ENCODE measurements at regions not wholly inside any gene's neighbourhood (a gene's known extent, or its start where the extent isn't known, plus 50 kb on each side); places are given as distances from the start of the nearest gene placed in this dataset.

DNA sequence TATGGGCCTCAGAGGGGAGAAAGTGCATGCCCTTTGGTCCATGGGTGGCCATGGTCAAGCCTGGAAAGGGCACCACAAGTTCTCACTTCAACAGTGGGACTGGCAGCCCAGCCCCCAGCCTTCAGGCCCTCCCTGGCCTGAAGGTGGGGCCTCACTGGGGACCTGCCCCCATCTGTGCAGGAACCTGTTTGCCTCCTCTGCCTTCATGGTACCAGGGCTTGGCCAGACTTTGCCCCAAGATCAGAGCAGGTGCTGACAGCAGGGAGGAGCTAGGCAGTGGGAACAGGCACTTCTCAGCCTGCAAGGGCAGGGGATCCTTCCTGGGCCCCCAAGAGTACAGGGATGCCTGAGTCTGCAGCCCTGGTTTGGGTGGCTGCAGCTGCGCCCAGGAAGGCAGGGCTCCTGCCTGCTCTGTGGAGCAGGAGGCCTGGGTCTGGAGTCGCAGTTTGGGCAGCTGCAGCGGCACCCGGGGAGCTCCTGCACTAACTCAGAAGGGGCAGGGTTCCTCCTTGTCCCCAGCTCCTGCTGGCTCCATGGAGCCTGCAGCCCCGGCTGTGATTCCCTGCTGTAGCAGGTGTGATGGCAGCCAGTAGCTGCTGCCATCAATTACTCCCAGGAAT lies 460.1 kb upstream of the NCAM2 start:
- TF ChIP-seq, protein P1, sequence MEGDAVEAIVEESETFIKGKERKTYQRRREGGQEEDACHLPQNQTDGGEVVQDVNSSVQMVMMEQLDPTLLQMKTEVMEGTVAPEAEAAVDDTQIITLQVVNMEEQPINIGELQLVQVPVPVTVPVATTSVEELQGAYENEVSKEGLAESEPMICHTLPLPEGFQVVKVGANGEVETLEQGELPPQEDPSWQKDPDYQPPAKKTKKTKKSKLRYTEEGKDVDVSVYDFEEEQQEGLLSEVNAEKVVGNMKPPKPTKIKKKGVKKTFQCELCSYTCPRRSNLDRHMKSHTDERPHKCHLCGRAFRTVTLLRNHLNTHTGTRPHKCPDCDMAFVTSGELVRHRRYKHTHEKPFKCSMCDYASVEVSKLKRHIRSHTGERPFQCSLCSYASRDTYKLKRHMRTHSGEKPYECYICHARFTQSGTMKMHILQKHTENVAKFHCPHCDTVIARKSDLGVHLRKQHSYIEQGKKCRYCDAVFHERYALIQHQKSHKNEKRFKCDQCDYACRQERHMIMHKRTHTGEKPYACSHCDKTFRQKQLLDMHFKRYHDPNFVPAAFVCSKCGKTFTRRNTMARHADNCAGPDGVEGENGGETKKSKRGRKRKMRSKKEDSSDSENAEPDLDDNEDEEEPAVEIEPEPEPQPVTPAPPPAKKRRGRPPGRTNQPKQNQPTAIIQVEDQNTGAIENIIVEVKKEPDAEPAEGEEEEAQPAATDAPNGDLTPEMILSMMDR (IDR thresholded peaks at IDR 0.05; ENCODE audit: insufficient read depth, low read length, poor library complexity, severe bottlenecking): no peak
- Histone ChIP-seq H3K4me3 (replicated peaks; ENCODE audit: low read depth, low read length) (no peak overlapping the region), H3K27me3 (replicated peaks; ENCODE audit: control insufficient read depth, insufficient read depth, low read length) (no peaks in the 10 kb centered on the region), H3K36me3 (ENCODE audit: control insufficient read depth, insufficient read depth, low read length) (no peaks in the 10 kb centered on the region)
- DNase-seq (ENCODE audit: extremely low read depth, insufficient read length): no peak

DNA sequence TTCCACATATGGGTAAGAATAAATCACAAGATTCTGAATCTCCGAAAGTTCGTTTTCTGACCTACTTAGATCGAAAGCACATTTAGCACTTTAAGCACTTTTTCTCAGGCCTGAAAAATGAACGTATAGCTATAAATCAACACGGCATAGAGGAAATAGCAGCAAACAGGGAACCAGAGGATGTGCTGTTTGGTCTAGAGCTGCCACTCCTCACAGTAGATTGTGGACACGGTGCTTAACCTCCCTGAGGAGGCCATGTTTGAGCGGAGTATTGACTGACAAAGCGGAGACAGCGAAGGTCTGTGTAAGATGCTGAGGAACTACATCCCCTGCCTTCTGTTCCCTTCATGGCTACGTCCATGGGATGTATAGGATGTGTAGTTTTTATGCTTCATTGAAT lies 452.8 kb upstream of the NCAM2 start:
- TF ChIP-seq, protein P1 (IDR thresholded peaks at IDR 0.05; ENCODE audit: insufficient read depth, low read length, poor library complexity, severe bottlenecking): no peak
- no peaks in the 10 kb centered on the region for H3K36me3 ChIP-seq (ENCODE audit: control insufficient read depth, insufficient read depth, low read length)
- H3K4me3 ChIP-seq (replicated peaks; ENCODE audit: low read depth, low read length): no peak overlapping the region
- no peaks in the 10 kb centered on the region for H3K27me3 ChIP-seq (replicated peaks; ENCODE audit: control insufficient read depth, insufficient read depth, low read length)
- no peak for DNase-seq (ENCODE audit: extremely low read depth, insufficient read length)

DNA sequence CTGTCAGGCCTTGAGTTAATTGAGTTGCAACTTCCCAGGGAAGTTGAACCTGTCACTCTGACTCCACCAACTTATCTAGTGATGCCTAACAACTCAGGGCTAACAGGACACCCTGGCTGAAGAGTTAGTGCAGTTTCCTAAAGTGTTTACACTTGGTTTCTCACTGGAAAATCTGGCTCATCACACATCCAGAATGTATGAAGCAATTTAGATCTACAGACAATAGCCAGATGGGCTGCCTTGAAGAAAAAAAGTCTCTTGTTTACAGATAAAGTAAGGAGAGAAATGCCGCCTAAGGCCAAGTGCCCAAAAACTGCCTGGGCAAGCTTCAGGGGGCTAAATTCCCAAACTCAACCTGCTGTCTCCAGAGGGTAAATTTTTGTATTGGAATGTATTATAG lies 446.3 kb upstream of the NCAM2 start:
- TF ChIP-seq, protein P1 (IDR thresholded peaks at IDR 0.05; ENCODE audit: insufficient read depth, low read length, poor library complexity, severe bottlenecking): no peak
- no peaks in the 10 kb centered on the region for H3K27me3 ChIP-seq (replicated peaks; ENCODE audit: control insufficient read depth, insufficient read depth, low read length)
- no peak for DNase-seq (ENCODE audit: extremely low read depth, insufficient read length)
- no peaks in the 10 kb centered on the region for H3K36me3 ChIP-seq (ENCODE audit: control insufficient read depth, insufficient read depth, low read length)
- H3K4me3 ChIP-seq (replicated peaks; ENCODE audit: low read depth, low read length): no peak overlapping the region

DNA sequence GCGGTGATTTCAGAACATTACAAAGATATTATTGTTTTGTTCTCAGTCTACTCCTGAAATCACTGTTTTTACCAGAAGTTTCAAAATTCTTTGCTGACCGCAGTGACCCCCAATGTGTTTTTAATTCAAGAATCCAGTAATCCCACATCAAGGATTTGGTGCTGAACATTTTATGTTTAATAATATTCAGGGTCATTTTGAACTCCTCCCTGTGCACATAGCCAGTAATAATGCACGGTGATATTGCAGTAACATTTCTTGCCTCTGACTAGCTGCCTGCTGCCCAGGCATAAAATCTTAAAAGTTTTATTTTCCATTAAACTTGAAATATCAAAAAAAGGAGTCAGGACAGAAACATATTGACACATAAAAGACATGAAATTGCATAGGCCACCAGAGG lies 443.4 kb upstream of the NCAM2 start:
- no peaks in the 10 kb centered on the region for H3K27me3 ChIP-seq (replicated peaks; ENCODE audit: control insufficient read depth, insufficient read depth, low read length)
- no peaks in the 10 kb centered on the region for H3K36me3 ChIP-seq (ENCODE audit: control insufficient read depth, insufficient read depth, low read length)
- no peak overlapping the region for H3K4me3 ChIP-seq (replicated peaks; ENCODE audit: low read depth, low read length)
- no peak for DNase-seq (ENCODE audit: extremely low read depth, insufficient read length)
- TF ChIP-seq, protein P1 (IDR thresholded peaks at IDR 0.05; ENCODE audit: insufficient read depth, low read length, poor library complexity, severe bottlenecking): no peak

DNA sequence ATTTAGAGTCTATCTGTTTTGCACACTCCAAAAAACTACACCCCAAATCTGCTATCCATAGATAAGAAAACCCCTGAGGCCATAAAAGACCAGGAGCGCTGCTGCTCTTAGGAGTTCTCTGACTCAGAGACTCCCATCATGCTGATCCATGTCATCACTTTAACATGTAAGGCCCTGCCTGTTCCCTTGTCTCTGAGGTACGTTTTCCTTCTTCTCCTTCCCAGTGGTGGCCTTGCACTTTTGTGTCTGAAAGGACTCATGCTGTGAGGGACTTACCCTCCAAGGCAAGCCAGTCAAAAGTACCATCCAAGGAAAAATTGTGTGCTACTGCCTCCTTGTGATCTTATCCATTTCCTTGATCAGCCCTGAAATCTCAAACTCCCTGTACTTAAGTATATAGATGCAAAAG lies 427.4 kb upstream of the NCAM2 start:
- H3K36me3 ChIP-seq (ENCODE audit: control insufficient read depth, insufficient read depth, low read length): no peaks in the 10 kb centered on the region
- DNase-seq (ENCODE audit: extremely low read depth, insufficient read length): no peak
- TF ChIP-seq, protein P1 (IDR thresholded peaks at IDR 0.05; ENCODE audit: insufficient read depth, low read length, poor library complexity, severe bottlenecking): no peak

DNA sequence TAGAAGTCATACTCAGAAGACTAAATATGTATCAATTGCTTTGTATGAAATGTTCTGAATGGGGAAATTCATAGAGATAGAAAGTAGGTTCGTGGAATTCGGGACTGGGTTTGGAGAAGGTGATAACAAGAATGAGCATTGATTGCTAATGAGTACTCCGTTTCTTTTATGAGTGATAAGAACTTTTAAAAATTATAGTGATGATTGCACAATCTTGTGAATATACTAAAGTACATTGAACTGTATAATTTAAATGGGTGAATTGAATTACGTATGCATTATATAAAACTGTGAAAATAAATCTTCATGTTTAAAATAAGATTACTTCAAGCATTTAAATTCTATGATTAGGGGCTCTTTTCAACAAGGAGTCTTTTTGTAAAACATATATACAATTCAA lies 425.6 kb upstream of the NCAM2 start:
- TF ChIP-seq, protein P1 (IDR thresholded peaks at IDR 0.05; ENCODE audit: insufficient read depth, low read length, poor library complexity, severe bottlenecking): no peak
- Histone ChIP-seq H3K36me3 (ENCODE audit: control insufficient read depth, insufficient read depth, low read length) (no peaks in the 10 kb centered on the region), H3K4me3 (replicated peaks; ENCODE audit: low read depth, low read length) (no peak overlapping the region), H3K27me3 (replicated peaks; ENCODE audit: control insufficient read depth, insufficient read depth, low read length) (no peaks in the 10 kb centered on the region)
- no peak for DNase-seq (ENCODE audit: extremely low read depth, insufficient read length)

More for the DNA sequence above, 427.4 kb upstream of the NCAM2 start:
- Histone ChIP-seq H3K4me3 (replicated peaks; ENCODE audit: low read depth, low read length) (no peak overlapping the region), H3K27me3 (replicated peaks; ENCODE audit: control insufficient read depth, insufficient read depth, low read length) (no peaks in the 10 kb centered on the region)

Data from GM06990 (cell line).